Lower leg skin (tissue), 4 donors: ENCODE measurements at regions not wholly inside any gene's neighbourhood (a gene's known extent, or its start where the extent isn't known, plus 50 kb on each side); places are given as distances from the start of the nearest gene placed in this dataset.

ENCODE experiments used
- DNase-seq, 2 donors: peaks; one replicate each; pipeline ENCODE4 v3.0.0-alpha.2; 2019; ENCODE audit warnings: low spot score in 2 of 2
- H3K4me3 ChIP-seq: fragments of 200-600 bp; sonication (generic); 2 replicates; pipeline ENCODE4 v1.5.1; 2017; ENCODE audit warnings: mild to moderate bottlenecking, low read depth; ENCODE audit not compliant: poor library complexity, severe bottlenecking
- CTCF ChIP-seq, 3 donors: fragments of 450-650 bp; IDR thresholded peaks; one replicate each; pipeline ENCODE4 v1.5.1; 2016; ENCODE audit warnings: antibody characterized with exemption in 3 of 3, mild to moderate bottlenecking in 3 of 3, moderate library complexity in 2 of 3
- POLR2A ChIP-seq, 2 donors: fragments of 450-650 bp; IDR thresholded peaks; one replicate each; pipeline ENCODE4 v1.6.1; 2016 to 2017; ENCODE audit warnings: antibody characterized with exemption in 2 of 2, mild to moderate bottlenecking in 1 of 2, moderate library complexity in 1 of 2
- WGBS, 2 donors: methylation state at CpG; one replicate each; pipeline ENCODE4 v1.1.5; 2018; 5-methylcytosine and 5-hydroxymethylcytosine counted together
- intact Hi-C: fragments of 100-400 bp; cut with DNase I; formaldehyde crosslinking; loops from one replicate; pipeline ENCODE4 v1.15.0; 2023; ENCODE audit warnings: low total_unique reads

- DNase-seq = no peak
- no peak overlapping the region for H3K4me3 ChIP-seq
- intact Hi-C loops = no loop called here
- no peak for TF ChIP-seq POLR2A (IDR thresholded peaks at IDR 0.05)
- no peak for TF ChIP-seq CTCF (IDR thresholded peaks at IDR 0.05)
- 89 to 95% methylated on average over 1 of the region's 1 CpG for WGBS, 2 donors
Observed at GRCh38 chr6:8525370-8525769, 90.0 kb upstream of the SLC35B3 start.

- TF ChIP-seq POLR2A (IDR thresholded peaks at IDR 0.05) = no peak
- no peak for TF ChIP-seq CTCF (IDR thresholded peaks at IDR 0.05)
- WGBS, 2 donors = 46 to 63% methylated on average over 1 of the region's 1 CpG
- intact Hi-C loops = no loop called here
- H3K4me3 ChIP-seq = no peak overlapping the region
- peak in 1 of 2 donors; percentile 21 for DNase-seq
Observed at GRCh38 chr6:8513174-8513573, 77.8 kb upstream of the SLC35B3 start.

GRCh38 chr6:8507286-8507685 is 71.9 kb upstream of the SLC35B3 start:
- 90 to 92% methylated on average over 5 of the region's 5 CpGs for WGBS, 2 donors
- intact Hi-C loops = no loop called here
- no peak overlapping the region for H3K4me3 ChIP-seq
- TF ChIP-seq CTCF (IDR thresholded peaks at IDR 0.05) (no peak), POLR2A (IDR thresholded peaks at IDR 0.05) (no peak)
- DNase-seq = no peak

GRCh38 chr6:8506126-8506525 is 70.8 kb upstream of the SLC35B3 start:
- intact Hi-C loops = no loop called here
- TF ChIP-seq POLR2A (IDR thresholded peaks at IDR 0.05) = no peak
- no peak for TF ChIP-seq CTCF (IDR thresholded peaks at IDR 0.05)
- no peak overlapping the region for H3K4me3 ChIP-seq
- no peak for DNase-seq
- WGBS, 2 donors = 0 to 4% methylated on average over 1 of the region's 1 CpG

- WGBS, 2 donors = 41 to 43% methylated on average over 1 of the region's 1 CpG
- DNase-seq = no peak
- TF ChIP-seq CTCF (IDR thresholded peaks at IDR 0.05) = no peak
- no peak for TF ChIP-seq POLR2A (IDR thresholded peaks at IDR 0.05)
- no peak overlapping the region for H3K4me3 ChIP-seq
- intact Hi-C loops = no loop called here
Observed at GRCh38 chr6:8499540-8499939, 64.2 kb upstream of the SLC35B3 start.

GRCh38 chr6:8494730-8495129 is 59.4 kb upstream of the SLC35B3 start:
- WGBS, 2 donors = 93 to 95% methylated on average over 5 of the region's 5 CpGs
- no peak for DNase-seq
- H3K4me3 ChIP-seq = no peak overlapping the region
- intact Hi-C loops = no loop called here
- TF ChIP-seq POLR2A (IDR thresholded peaks at IDR 0.05) (no peak), CTCF (IDR thresholded peaks at IDR 0.05) (no peak)
